Keratinocyte (primary cell): ENCODE measurements at regions not wholly inside any gene's neighbourhood (a gene's known extent, or its start where the extent isn't known, plus 50 kb on each side); places are given as distances from the start of the nearest gene placed in this dataset.

Source experiments
- DNase-seq: peaks from one replicate; pipeline ENCODE4 v3.0.0-alpha.2; 2011; ENCODE audit warnings: low read depth, missing footprints, low spot score
- FAIRE-seq: peaks from 2 replicates; lab custom pipeline; 2011; peaks lifted over from hg19 to GRCh38; lab: Jason Lieb, UNC
- H2AFZ ChIP-seq: 2 replicates; pipeline ENCODE4 v1.6.0; 2012; ENCODE audit warnings: low read length, control low read depth, inconsistent platforms; ENCODE audit not compliant: control insufficient read depth
- H3K27ac ChIP-seq: 2 replicates; pipeline ENCODE4 v1.5.1; 2011; ENCODE audit warnings: low read length; ENCODE audit not compliant: control insufficient read depth, insufficient read depth
- H3K27me3 ChIP-seq: 3 replicates; pipeline ENCODE4 v1.6.0; 2011; ENCODE audit warnings: low read length; ENCODE audit not compliant: control insufficient read depth, insufficient read depth; ENCODE audit errors: extremely low read depth
- H3K36me3 ChIP-seq, 2 experiments: 2 replicates in 1 of 2; 3 replicates in 1 of 2; pipeline ENCODE4 v1.5.1; 2011; ENCODE audit warnings: low read length in 2 of 2, mild to moderate bottlenecking in 1 of 2; ENCODE audit not compliant: control insufficient read depth in 2 of 2, insufficient read depth in 2 of 2; ENCODE audit errors: extremely low read depth in 1 of 2
- H3K4me1 ChIP-seq: 3 replicates; pipeline ENCODE4 v1.5.1; 2011; ENCODE audit warnings: low read length; ENCODE audit not compliant: control insufficient read depth, insufficient read depth; ENCODE audit errors: extremely low read depth
- H3K4me2 ChIP-seq: 3 replicates; pipeline ENCODE4 v1.6.0; 2011; ENCODE audit warnings: low read depth, low read length; ENCODE audit not compliant: control insufficient read depth, insufficient read depth; ENCODE audit errors: extremely low read depth
- H3K4me3 ChIP-seq, 3 experiments: fragments of 200-600 bp in 1 of 3; sonication (generic) in 1 of 3; 2 replicates in 2 of 3; 3 replicates in 1 of 3; pipeline ENCODE4 v1.5.1; 2011 to 2016; ENCODE audit warnings: low read length in 3 of 3, mild to moderate bottlenecking in 3 of 3, control low read depth in 2 of 3, inconsistent platforms in 1 of 3, low read depth in 1 of 3, mixed read lengths in 1 of 3, mixed run types in 1 of 3, moderate library complexity in 1 of 3; ENCODE audit not compliant: control insufficient read depth in 2 of 3, insufficient read depth in 2 of 3; ENCODE audit errors: extremely low read depth in 1 of 3
- H3K79me2 ChIP-seq: 2 replicates; pipeline ENCODE4 v1.6.0; 2012; ENCODE audit warnings: low read length; ENCODE audit not compliant: control insufficient read depth, insufficient read depth
- H3K9ac ChIP-seq: 3 replicates; pipeline ENCODE4 v1.6.0; 2011; ENCODE audit warnings: low read length; ENCODE audit not compliant: control insufficient read depth, insufficient read depth; ENCODE audit errors: extremely low read depth
- H3K9me1 ChIP-seq: 3 replicates; pipeline ENCODE4 v1.6.0; 2011; ENCODE audit warnings: low read length; ENCODE audit not compliant: control insufficient read depth, insufficient read depth; ENCODE audit errors: extremely low read depth
- H3K9me3 ChIP-seq: 2 replicates; pipeline ENCODE4 v1.5.1; 2012; ENCODE audit warnings: low read depth, low read length; ENCODE audit not compliant: control insufficient read depth
- H4K20me1 ChIP-seq: 3 replicates; pipeline ENCODE4 v1.6.0; 2011; ENCODE audit warnings: low read length; ENCODE audit not compliant: control insufficient read depth, insufficient read depth; ENCODE audit errors: extremely low read depth
- CTCF ChIP-seq, 3 experiments: IDR thresholded peaks in 1 of 3; conservative IDR thresholded peaks in 1 of 3; optimal IDR thresholded peaks in 1 of 3; 2 replicates in 2 of 3; 3 replicates in 1 of 3; pipeline versions ENCODE3 to v1.5.1; 2011; ENCODE audit warnings: low read length in 3 of 3, mild to moderate bottlenecking in 3 of 3, moderate library complexity in 2 of 3, control low read depth in 1 of 3, inconsistent platforms in 1 of 3; ENCODE audit not compliant: insufficient read depth in 2 of 3; ENCODE audit errors: extremely low read depth in 1 of 3
- EZH2 ChIP-seq: IDR thresholded peaks from one replicate; pipeline ENCODE4 v1.6.1; 2012; ENCODE audit warnings: inconsistent platforms, mild to moderate bottlenecking, low read length, moderate library complexity
- dilution Hi-C: fragments of 300-500 bp; cut with MboI; formaldehyde crosslinking; loops from one replicate; pipeline ENCODE4 v1.7.0; 2020; ENCODE audit warnings: low sequenced_read_pairs; ENCODE audit not compliant: extremely low pct_ligation_motif_present

GRCh38 chr11:70696564-70696963, 298.2 kb downstream of the CTTN start:
- no peak overlapping the region for H3K27ac ChIP-seq
- H3K36me3 ChIP-seq, result no peaks in the 10 kb centered on the region
- no peaks in the 10 kb centered on the region for H3K4me1 ChIP-seq
- no peak overlapping the region for H2AFZ ChIP-seq
- H3K9me1 ChIP-seq, result no peaks in the 10 kb centered on the region
- no peaks in the 10 kb centered on the region for H3K79me2 ChIP-seq
- no peak overlapping the region for H3K4me2 ChIP-seq
- no peaks in the 10 kb centered on the region for H4K20me1 ChIP-seq
- H3K27me3 ChIP-seq, result no peaks in the 10 kb centered on the region
- FAIRE-seq (no peak), DNase-seq (no peak)
- H3K9ac ChIP-seq, result no peak overlapping the region
- dilution Hi-C loops, result no loop called here
- H3K4me3 ChIP-seq, result no peak overlapping the region
- TF ChIP-seq CTCF (optimal IDR thresholded peaks at IDR 0.05 in 1 of 3, IDR thresholded peaks at IDR 0.05 in 1 of 3, conservative IDR thresholded peaks at IDR 0.05 in 1 of 3; ENCODE audit: extremely low read depth in 1 of 3, insufficient read depth in 2 of 3, low read length in 3 of 3) (no peak), EZH2 (no peak)
- H3K9me3 ChIP-seq, result peaks cover 2% of the 10 kb centered on the region

GRCh38 chr11:70697701-70698100, 299.4 kb downstream of the CTTN start:
- Histone ChIP-seq H3K27me3 (no peaks in the 10 kb centered on the region), H4K20me1 (no peaks in the 10 kb centered on the region), H3K4me1 (no peaks in the 10 kb centered on the region), H3K36me3 (no peaks in the 10 kb centered on the region), H3K4me3 (no peak overlapping the region), H3K4me2 (no peak overlapping the region), H3K79me2 (no peaks in the 10 kb centered on the region), H2AFZ (no peak overlapping the region), H3K9ac (no peak overlapping the region), H3K9me3 (peaks cover 6% of the 10 kb centered on the region), H3K27ac (no peak overlapping the region), H3K9me1 (no peaks in the 10 kb centered on the region)
- FAIRE-seq (no peak), DNase-seq (no peak)
- dilution Hi-C loops, result no loop called here
- TF ChIP-seq CTCF (optimal IDR thresholded peaks at IDR 0.05 in 1 of 3, IDR thresholded peaks at IDR 0.05 in 1 of 3, conservative IDR thresholded peaks at IDR 0.05 in 1 of 3; ENCODE audit: extremely low read depth in 1 of 3, insufficient read depth in 2 of 3, low read length in 3 of 3) (no peak), EZH2 (no peak)
